Pancreas (tissue), 10 donors: ENCODE measurements at regions not wholly inside any gene's neighbourhood (a gene's known extent, or its start where the extent isn't known, plus 50 kb on each side); places are given as distances from the start of the nearest gene placed in this dataset.

Source experiments
- ATAC-seq, 4 donors: fragments of 200-7000 bp; cut with Tn5 transposase; one replicate each; pipeline versions ENCODE4 v1.8.0 to v1.9.1; 2020; ENCODE audit warnings: mild to moderate bottlenecking in 4 of 4, moderate library complexity in 4 of 4
- DNase-seq, 6 donors: peaks; one replicate each; pipeline ENCODE4 v3.0.0-alpha.2; 2020
- FAIRE-seq: peaks from 2 replicates; lab custom pipeline; 2012; peaks lifted over from hg19 to GRCh38; lab: Jason Lieb, UNC
- H3K27ac ChIP-seq, 4 donors: fragments of 200-600 bp; sonication (generic); 1 replicate in 3 of 4; 2 replicates in 1 of 4; pipeline versions ENCODE4 v1.5.0 to v1.8.0; 2020
- H3K27me3 ChIP-seq, 4 donors: fragments of 200-600 bp; one replicate each; pipeline ENCODE4 v1.8.0; 2021
- H3K36me3 ChIP-seq, 3 donors: fragments of 200-600 bp; sonication (generic) in 1 of 3; one replicate each; pipeline versions ENCODE4 v1.5.0 to v1.8.0; 2020 to 2021
- H3K4me1 ChIP-seq, 3 donors: fragments of 200-600 bp; one replicate each; pipeline ENCODE4 v1.8.0; 2021
- H3K4me3 ChIP-seq, 4 donors: fragments of 200-600 bp; sonication (generic) in 2 of 4; one replicate each; pipeline versions ENCODE4 v1.5.0 to v1.8.0; 2020 to 2021
- H3K9me3 ChIP-seq, 4 donors: fragments of 200-600 bp; one replicate each; pipeline ENCODE4 v1.8.0; 2021
- CTCF ChIP-seq, 4 donors: fragments of 200-600 bp; sonication (generic) in 3 of 4; IDR thresholded peaks; one replicate each; pipeline versions ENCODE4 v1.5.0 to v1.8.0; 2021; ENCODE audit warnings: antibody characterized with exemption in 4 of 4
- WGBS, 2 donors: extraction: QIAGEN DNeasy Blood & Tissue Kit; methylation state at CpG; one replicate each; pipeline ENCODE4 v1.1.7; 2013; 5-methylcytosine and 5-hydroxymethylcytosine counted together
- intact Hi-C, 3 donors: fragments of 100-400 bp; cut with DNase I; formaldehyde crosslinking; loops; one replicate each; pipeline versions ENCODE4 v1.11.1 to v1.14.2; 2022
- donor health status: healthy with polysubstance abuse.
- donor health status: DM: no; HTN: no; CAD: no; lungs with moderate emphysema.
- donor health status: DM: no; HTN: no; CAD: no.
- donor health status: control.
- donor health status: control.
- donor health status: Bipolar disorder and iron deficiency.
- donor health status: DM: yes; HTN: yes; CAD: no.
- donor health status: DM: no; HTN: no; CAD: no.
- donor health status: DM: no; HTN: no; CAD: no.
- donor health status: DM: yes; HTN: yes; CAD: no.

GRCh38 chr11:131185915-131186314, 184.5 kb upstream of the NTM start:
- intact Hi-C loops: no loop called here
- no peak for TF ChIP-seq CTCF (IDR thresholded peaks at IDR 0.05)
- DNase-seq (no peak), ATAC-seq (no peak), FAIRE-seq (no peak)
- Histone ChIP-seq H3K9me3 (no peaks in the 10 kb centered on the region), H3K36me3 (no peaks in the 10 kb centered on the region), H3K27me3 (peaks cover 0 to 9% (median 0%) of the 10 kb centered on the region in 4 donors), H3K27ac (no peak overlapping the region), H3K4me1 (no peaks in the 10 kb centered on the region), H3K4me3 (no peak overlapping the region)
- WGBS, 2 donors: 36 to 37% methylated on average over 3 of the region's 3 CpGs

DNA sequence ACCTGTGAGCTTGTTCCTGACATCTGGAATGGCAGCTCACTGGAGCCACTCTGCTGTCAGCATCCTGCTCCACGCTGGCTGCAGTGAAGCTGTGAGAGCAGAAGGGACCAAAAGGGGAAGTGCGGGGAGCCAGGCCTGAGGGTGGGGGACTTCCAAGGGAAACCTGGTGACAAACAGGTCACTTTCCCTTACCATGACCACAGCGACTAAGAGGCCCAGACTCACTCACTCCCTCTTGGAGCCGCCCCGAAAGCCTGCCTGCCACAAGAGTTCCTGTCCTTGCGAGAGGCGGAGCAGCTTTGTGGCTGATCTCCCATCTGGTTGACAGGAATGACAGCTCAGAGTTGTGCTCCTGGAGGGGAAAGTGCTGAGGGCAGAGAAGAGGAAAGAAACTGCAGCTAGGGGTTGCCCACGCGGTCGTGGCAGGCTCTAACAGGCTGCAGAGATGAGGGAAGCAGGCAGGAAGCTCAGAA, 183.8 kb upstream of the NTM start:
- Histone ChIP-seq H3K4me3 (no peak overlapping the region), H3K36me3 (no peaks in the 10 kb centered on the region), H3K27ac (no peak overlapping the region), H3K27me3 (peaks cover 0 to 15% (median 0%) of the 10 kb centered on the region in 4 donors), H3K4me1 (no peaks in the 10 kb centered on the region), H3K9me3 (no peaks in the 10 kb centered on the region)
- FAIRE-seq (no peak), ATAC-seq (peak in 1 of 4 donors; percentile 48), DNase-seq (no peak)
- WGBS, 2 donors: 20 to 23% methylated on average over 10 of the region's 10 CpGs
- intact Hi-C loops: no loop called here
- TF ChIP-seq CTCF (IDR thresholded peaks at IDR 0.05): no peak

GRCh38 chr11:131190446-131190845, 180.0 kb upstream of the NTM start:
- ATAC-seq: no peak
- H3K4me3 ChIP-seq: no peak overlapping the region
- no peak for DNase-seq
- TF ChIP-seq CTCF (IDR thresholded peaks at IDR 0.05): no peak
- H3K9me3 ChIP-seq: no peaks in the 10 kb centered on the region
- no peaks in the 10 kb centered on the region for H3K4me1 ChIP-seq
- peaks cover 0 to 15% (median 3%) of the 10 kb centered on the region in 4 donors for H3K27me3 ChIP-seq
- intact Hi-C loops: no loop called here
- no peak for FAIRE-seq
- no peaks in the 10 kb centered on the region for H3K36me3 ChIP-seq
- H3K27ac ChIP-seq: no peak overlapping the region
- WGBS, 2 donors: 67 to 74% methylated on average over 5 of the region's 5 CpGs

GRCh38 chr11:131191606-131192005, 178.8 kb upstream of the NTM start:
- intact Hi-C loops: no loop called here
- ATAC-seq: no peak
- no peaks in the 10 kb centered on the region for H3K9me3 ChIP-seq
- FAIRE-seq: no peak
- no peaks in the 10 kb centered on the region for H3K4me1 ChIP-seq
- H3K27me3 ChIP-seq: peaks cover 0 to 15% (median 3%) of the 10 kb centered on the region in 4 donors
- no peaks in the 10 kb centered on the region for H3K36me3 ChIP-seq
- WGBS, 2 donors: 47 to 67% methylated on average over 4 of the region's 4 CpGs
- no peak overlapping the region for H3K4me3 ChIP-seq
- TF ChIP-seq CTCF (IDR thresholded peaks at IDR 0.05): no peak
- no peak for DNase-seq
- no peak overlapping the region for H3K27ac ChIP-seq

DNA sequence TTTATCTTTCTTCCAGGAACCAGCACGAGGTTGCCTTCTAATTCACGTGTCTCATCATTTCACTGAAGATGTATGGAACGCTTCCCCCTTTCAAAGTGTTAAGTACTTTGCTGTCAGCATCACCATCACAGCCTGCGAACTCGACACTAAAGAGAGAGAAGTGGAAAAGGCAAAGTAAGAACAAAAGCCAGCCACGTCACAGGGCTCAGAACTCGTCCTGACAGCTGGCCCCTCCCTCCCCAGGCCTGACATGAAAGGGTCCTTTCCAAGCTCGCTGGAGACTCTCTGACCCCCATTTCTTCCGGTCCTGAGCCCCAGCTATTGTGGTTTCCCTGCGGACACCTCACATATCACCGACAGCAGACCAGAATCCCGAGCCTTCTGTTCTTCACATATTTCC, 177.8 kb upstream of the NTM start:
- DNase-seq (no peak), ATAC-seq (no peak), FAIRE-seq (no peak)
- no peak overlapping the region for H3K4me3 ChIP-seq
- H3K27me3 ChIP-seq: peaks cover 0 to 15% (median 3%) of the 10 kb centered on the region in 4 donors
- no peaks in the 10 kb centered on the region for H3K4me1 ChIP-seq
- no peaks in the 10 kb centered on the region for H3K36me3 ChIP-seq
- intact Hi-C loops: no loop called here
- no peaks in the 10 kb centered on the region for H3K9me3 ChIP-seq
- no peak overlapping the region for H3K27ac ChIP-seq
- no peak for TF ChIP-seq CTCF (IDR thresholded peaks at IDR 0.05)
- 61 to 72% methylated on average over 12 of the region's 12 CpGs for WGBS, 2 donors
